GM06990 (cell line): ENCODE measurements at regions not wholly inside any gene's neighbourhood (a gene's known extent, or its start where the extent isn't known, plus 50 kb on each side); places are given as distances from the start of the nearest gene placed in this dataset.

ENCODE experiments used
- DNase-seq: peaks from one replicate; pipeline ENCODE4 v3.0.0-alpha.2; 2011; ENCODE audit not compliant: insufficient read length; ENCODE audit errors: extremely low read depth
- H3K27me3 ChIP-seq: replicated peaks from 2 replicates; pipeline ENCODE4 v1.6.0; 2011; ENCODE audit warnings: low read length; ENCODE audit not compliant: control insufficient read depth, insufficient read depth
- H3K36me3 ChIP-seq: 2 replicates; pipeline ENCODE4 v1.5.1; 2011; ENCODE audit warnings: low read length; ENCODE audit not compliant: control insufficient read depth, insufficient read depth
- H3K4me3 ChIP-seq: replicated peaks from 2 replicates; pipeline ENCODE4 v1.5.1; 2011; ENCODE audit warnings: low read depth, mild to moderate bottlenecking, control low read depth, low read length
- TF ChIP-seq, protein P1 (sequence below): IDR thresholded peaks from 2 replicates; pipeline ENCODE4 v1.5.1; 2011; ENCODE audit warnings: low read length, control low read depth, mild to moderate bottlenecking, inconsistent platforms; ENCODE audit not compliant: insufficient read depth, poor library complexity, severe bottlenecking

DNA sequence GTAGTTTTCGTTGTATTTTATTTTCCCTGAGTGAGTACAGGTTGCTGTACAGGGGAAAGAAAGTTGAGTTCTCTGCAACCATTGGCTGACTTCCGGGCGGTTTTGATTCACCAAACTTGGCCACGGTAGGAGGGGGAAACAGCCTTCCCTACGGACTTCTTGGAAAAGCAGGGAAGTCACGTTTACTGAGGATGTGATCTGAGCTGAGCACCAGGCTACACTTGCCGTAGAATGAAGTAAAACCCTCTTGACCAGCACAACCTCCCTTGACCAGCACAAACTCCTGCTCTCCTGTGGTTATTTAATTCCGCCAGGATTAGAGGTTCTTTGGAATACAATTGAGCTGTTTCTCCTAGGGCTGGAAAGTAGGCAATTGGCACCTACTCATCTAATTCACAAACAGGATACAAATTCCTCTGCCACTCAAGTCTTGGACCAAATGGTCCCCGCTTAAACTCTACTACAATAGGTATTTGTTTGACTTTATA, 242.0 kb upstream of the RBFOX1 start:
- no peaks in the 10 kb centered on the region for H3K27me3 ChIP-seq
- DNase-seq = no peak
- TF ChIP-seq, protein P1, sequence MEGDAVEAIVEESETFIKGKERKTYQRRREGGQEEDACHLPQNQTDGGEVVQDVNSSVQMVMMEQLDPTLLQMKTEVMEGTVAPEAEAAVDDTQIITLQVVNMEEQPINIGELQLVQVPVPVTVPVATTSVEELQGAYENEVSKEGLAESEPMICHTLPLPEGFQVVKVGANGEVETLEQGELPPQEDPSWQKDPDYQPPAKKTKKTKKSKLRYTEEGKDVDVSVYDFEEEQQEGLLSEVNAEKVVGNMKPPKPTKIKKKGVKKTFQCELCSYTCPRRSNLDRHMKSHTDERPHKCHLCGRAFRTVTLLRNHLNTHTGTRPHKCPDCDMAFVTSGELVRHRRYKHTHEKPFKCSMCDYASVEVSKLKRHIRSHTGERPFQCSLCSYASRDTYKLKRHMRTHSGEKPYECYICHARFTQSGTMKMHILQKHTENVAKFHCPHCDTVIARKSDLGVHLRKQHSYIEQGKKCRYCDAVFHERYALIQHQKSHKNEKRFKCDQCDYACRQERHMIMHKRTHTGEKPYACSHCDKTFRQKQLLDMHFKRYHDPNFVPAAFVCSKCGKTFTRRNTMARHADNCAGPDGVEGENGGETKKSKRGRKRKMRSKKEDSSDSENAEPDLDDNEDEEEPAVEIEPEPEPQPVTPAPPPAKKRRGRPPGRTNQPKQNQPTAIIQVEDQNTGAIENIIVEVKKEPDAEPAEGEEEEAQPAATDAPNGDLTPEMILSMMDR = no peak
- no peak overlapping the region for H3K4me3 ChIP-seq
- no peaks in the 10 kb centered on the region for H3K36me3 ChIP-seq

DNA sequence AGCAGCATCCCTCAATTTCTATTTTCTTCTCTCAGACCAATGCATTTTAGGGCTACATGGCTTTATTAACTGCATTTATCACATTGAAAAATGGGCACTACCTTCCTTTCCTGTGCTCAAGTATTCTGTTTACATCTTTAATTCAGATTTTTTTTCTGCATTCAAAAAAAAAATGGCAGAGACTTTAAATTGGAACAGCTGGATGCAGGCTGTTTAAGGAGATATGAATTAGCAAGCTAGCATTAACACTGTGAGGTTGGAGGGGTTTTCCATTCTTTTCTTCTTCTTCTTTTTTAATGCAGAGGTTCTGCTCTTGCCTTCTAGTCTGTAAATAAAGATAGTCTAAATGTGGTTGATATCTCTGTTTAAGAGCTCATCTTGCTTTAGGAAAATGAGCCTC, 242.9 kb upstream of the RBFOX1 start:
- DNase-seq = no peak
- Histone ChIP-seq H3K27me3 (no peaks in the 10 kb centered on the region), H3K4me3 (no peak overlapping the region), H3K36me3 (no peaks in the 10 kb centered on the region)
- TF ChIP-seq, protein P1 = no peak

DNA sequence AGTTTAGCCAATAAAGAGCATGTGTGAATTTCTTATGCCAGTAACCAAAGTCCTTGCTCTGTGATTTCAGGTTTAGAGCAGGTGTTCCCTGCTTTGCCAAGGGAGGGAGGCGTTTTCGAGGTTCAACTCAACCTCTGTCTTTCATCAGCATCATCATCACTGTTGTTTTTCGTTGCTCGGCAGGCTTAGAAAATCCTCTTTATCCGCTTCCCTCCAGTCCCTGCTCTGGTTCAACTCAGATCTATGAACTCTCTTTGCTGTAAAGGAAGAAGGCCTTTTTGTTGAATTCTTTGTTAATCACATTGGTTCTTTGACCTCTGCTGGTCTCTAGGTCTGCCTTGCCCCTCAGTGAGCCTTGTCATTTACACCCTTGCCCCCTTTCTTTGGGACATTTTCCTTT, 243.9 kb upstream of the RBFOX1 start:
- no peak overlapping the region for H3K4me3 ChIP-seq
- H3K36me3 ChIP-seq = no peaks in the 10 kb centered on the region
- H3K27me3 ChIP-seq = no peaks in the 10 kb centered on the region
- DNase-seq = no peak
- TF ChIP-seq, protein P1 = no peak

GRCh38 chr16:7086822-7087616, 245.6 kb upstream of the RBFOX1 start:
- no peaks in the 10 kb centered on the region for H3K36me3 ChIP-seq
- TF ChIP-seq, protein P1 = no peak
- no peaks in the 10 kb centered on the region for H3K27me3 ChIP-seq
- H3K4me3 ChIP-seq = no peak overlapping the region
- no peak for DNase-seq

DNA sequence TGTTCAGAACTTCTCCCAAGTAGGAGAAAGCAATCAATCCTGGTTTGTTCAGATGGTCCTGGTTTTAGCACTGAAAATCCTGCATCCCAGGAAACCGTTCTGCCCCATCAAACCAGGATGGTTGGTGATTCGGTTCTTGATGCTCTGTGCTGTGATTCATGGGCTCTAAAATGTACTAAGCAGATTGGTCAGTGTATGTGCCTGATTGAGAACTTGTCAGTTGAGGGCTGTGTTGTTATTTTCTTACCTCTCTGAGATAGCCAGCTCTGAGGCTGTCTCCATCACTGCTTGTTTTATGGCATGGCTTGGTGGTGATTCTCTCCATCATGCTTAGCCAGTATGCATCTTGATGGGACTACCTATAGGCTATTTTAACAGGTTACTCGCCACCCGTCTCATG, 246.9 kb upstream of the RBFOX1 start:
- Histone ChIP-seq H3K27me3 (no peaks in the 10 kb centered on the region), H3K4me3 (no peak overlapping the region), H3K36me3 (no peaks in the 10 kb centered on the region)
- no peak for DNase-seq
- TF ChIP-seq, protein P1 = no peak
